Stimulated activated CD4-positive, alpha-beta T cell treated with anti-CD3 and anti-CD28 coated beads, Interleukin-15, amount 100 ng/mL, for 1 hour (primary cell): ENCODE measurements at regions not wholly inside any gene's neighbourhood (a gene's known extent, or its start where the extent isn't known, plus 50 kb on each side); places are given as distances from the start of the nearest gene placed in this dataset.

Source experiments
- DNase-seq, 2 donors: peaks; one replicate each; pipeline ENCODE4 v3.0.0-alpha.2; 2020; ENCODE audit warnings: low read depth in 1 of 2, low spot score in 1 of 2

DNA sequence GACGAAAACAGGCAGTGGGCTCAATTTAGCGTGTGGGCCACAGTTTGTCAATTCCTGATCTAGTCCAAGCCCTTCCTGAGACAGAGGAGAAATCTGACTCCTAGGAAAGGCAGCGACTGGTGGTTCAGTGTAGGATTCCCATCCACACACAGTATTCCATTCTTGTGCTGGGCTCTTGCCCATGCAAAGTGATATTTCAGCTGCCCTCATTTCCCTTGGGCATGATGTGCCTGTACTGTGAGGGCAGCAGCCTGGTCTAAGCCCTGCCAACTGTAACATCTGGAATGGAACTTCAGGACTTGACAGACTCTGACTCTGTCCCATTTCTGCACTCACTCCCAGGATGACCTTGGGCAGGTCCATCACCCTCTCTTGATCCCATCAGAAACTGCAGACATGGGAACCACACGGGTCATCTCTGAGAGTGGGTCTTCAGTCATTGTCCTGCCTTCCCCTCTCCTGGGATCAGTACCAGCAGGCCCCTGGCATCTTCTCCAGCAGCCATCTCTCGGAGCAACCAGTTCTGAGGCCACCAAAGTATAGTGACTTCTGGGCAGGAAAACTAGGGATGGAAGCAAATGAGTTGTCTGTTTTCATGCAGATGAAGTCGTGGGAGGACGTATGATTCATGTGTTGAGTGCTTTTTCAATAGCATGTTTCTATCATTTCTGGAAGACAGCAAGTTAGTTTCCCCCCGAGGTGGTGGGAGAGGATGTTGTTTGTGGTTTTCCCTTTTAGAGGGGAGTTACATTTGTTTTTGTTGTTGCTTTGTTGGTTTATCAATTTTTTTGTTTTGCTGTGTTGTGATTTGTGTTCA, 54.2 kb upstream of the BCL2L14 start:
- DNase-seq, result no peak

- no peak for DNase-seq
Measured at GRCh38 chr12:12017135-12017581, 53.6 kb upstream of the BCL2L14 start.

DNA sequence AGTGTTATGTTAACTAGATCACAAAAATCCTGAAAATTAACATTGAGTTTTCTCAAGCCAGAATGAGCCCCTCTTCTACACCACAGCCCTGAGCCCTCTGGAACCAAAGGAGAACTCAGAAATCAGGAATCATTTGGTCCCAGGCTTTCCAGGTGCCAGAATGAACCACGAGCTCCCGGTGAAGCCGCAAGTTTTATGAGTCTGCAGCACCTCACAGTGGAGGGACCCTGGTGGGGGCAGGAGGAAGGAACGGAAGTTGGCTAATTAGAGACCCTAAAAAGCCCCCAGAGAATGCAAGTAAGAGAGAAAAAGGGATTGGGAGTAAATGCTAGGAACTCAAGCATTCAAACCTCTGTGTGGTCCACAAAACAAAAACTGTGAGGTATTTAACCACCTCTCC, 52.9 kb upstream of the BCL2L14 start:
- no peak for DNase-seq

DNA sequence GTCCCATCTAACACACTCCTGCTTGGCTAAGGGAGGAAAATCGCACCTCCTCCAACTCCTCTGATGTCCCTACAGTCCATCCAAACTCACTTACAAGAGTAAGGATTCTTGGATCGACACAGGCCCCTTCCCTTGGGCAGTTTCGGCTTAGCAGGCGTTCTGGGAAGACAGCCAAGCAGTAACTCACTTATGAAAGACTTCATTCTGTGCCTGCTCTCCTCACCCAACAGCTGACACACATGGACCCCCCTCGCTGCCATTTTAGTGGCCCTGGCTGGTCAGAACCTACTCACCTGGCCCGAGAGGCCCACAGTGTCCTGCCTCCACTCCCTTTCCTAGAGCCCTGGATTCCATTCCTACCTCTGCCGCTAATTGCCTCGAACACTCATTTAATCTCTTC, 52.3 kb upstream of the BCL2L14 start:
- DNase-seq, result no peak

GRCh38 chr12:12019881-12020280, 50.9 kb upstream of the BCL2L14 start:
- no peak for DNase-seq

DNA sequence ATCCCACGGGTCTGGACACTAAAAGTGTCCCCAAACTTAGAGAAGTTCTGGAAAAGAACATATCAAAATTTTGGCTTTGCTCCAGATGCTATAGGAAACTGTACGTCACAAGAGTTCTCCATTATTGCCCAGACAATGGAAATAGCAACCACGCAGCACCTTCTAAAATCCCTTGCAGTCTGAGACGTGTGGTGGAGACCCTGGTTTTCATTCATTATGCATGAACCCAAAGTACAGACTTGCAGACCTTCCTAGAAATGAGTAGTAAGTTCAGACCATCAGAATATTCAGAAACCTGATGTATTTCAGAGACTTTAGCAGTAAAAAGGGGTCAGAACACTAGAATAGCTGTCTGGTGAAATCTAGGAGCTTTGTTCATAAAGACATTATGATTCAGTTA, 50.0 kb upstream of the BCL2L14 start:
- no peak for DNase-seq
